GM12891 (cell line): ENCODE measurements at regions not wholly inside any gene's neighbourhood (a gene's known extent, or its start where the extent isn't known, plus 50 kb on each side); places are given as distances from the start of the nearest gene placed in this dataset.

Experiments
- DNase-seq: peaks from one replicate; pipeline ENCODE4 v3.0.0; 2011; ENCODE audit warnings: low spot score; ENCODE audit not compliant: insufficient read length
- FAIRE-seq: peaks from 2 replicates; lab custom pipeline; 2011; peaks lifted over from hg19 to GRCh38; lab: Jason Lieb, UNC
- PAX5 ChIP-seq: IDR thresholded peaks from 2 replicates; pipeline ENCODE4 v1.6.1; 2011; ENCODE audit warnings: low read length, moderate library complexity, mild to moderate bottlenecking; ENCODE audit not compliant: insufficient read depth, severe bottlenecking
- POLR2A ChIP-seq: IDR thresholded peaks from 2 replicates; pipeline ENCODE4 v1.6.1; 2011; ENCODE audit warnings: low read depth, low read length, control low read depth
- POLR2AphosphoS5 ChIP-seq: IDR thresholded peaks from 2 replicates; pipeline ENCODE4 v1.6.1; 2011; ENCODE audit warnings: low read depth, low read length, control low read depth
- POU2F2 ChIP-seq: IDR thresholded peaks from 2 replicates; pipeline ENCODE4 v1.6.1; 2011; ENCODE audit warnings: low read depth, mild to moderate bottlenecking, control low read depth, low read length, moderate library complexity
- SPI1 ChIP-seq: IDR thresholded peaks from 2 replicates; pipeline ENCODE4 v1.6.1; 2011; ENCODE audit warnings: low read depth, low read length, control low read depth
- TAF1 ChIP-seq: IDR thresholded peaks from 2 replicates; pipeline ENCODE4 v1.6.1; 2011; ENCODE audit warnings: low read depth, low read length, control low read depth

DNA sequence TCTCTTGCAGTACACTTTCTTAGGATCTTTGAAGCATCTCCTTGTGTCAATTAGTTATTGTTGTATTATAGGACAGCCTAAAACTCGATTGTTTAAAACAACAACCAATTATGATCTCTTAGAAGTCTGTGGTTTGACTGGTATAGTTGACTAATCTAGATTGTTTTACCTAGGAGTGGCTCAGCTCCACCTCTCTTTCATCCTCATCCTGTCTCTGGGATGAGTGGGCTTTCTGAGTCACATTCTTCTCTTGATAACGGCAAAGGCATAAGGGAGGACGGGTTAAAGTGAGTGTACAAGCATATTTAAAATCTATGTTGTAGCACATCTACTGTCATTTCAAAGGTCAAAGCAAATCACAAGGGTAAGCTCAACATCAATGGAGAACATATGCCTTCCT is 102.3 kb upstream of the GULP1 start:
- DNase-seq (no peak), FAIRE-seq (no peak)
- TF ChIP-seq SPI1 (no peak), POLR2A (no peak), POU2F2 (no peak), POLR2AphosphoS5 (no peak), PAX5 (no peak), TAF1 (no peak)

GRCh38 chr2:188193230-188193629 is 98.4 kb upstream of the GULP1 start:
- DNase-seq (no peak), FAIRE-seq (no peak)
- TF ChIP-seq PAX5 (no peak), SPI1 (no peak), POU2F2 (no peak), POLR2A (no peak)

DNA sequence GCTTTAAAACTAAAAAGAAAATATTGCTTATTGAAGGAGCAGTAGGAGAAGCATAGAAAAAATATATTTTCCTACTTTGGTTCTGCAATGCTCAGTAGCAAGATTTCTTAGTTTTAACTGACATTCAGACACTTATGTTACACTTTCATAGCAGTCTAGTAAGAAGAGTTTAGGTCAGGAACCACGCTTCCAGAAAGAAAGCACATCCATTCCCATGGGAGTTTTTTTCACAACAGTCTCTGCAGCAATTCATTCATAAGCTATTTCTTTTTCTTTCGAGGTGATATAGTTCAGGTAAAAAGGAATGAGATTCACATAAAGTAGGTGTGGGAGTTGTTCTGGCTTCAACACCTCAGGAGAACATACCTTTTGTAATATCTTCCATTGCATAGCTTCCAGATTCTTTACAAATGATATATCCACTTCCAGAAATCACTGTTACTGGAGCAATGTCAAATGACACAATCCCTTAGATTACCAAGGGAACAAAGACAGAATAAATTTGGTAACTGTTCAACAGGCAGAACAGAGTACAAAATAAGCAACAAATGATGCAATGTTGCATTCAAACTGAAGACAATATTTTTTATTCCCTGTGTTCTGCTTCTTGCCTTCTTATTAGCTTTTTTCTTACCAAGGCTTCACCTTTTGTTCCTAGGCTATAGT is 95.2 kb upstream of the GULP1 start:
- no peak for TF ChIP-seq SPI1
- TF ChIP-seq POU2F2: no peak
- no peak for TF ChIP-seq PAX5
- no peak for TF ChIP-seq POLR2AphosphoS5
- TF ChIP-seq POLR2A: no peak
- no peak for TF ChIP-seq TAF1
- DNase-seq (no peak), FAIRE-seq (no peak)

DNA sequence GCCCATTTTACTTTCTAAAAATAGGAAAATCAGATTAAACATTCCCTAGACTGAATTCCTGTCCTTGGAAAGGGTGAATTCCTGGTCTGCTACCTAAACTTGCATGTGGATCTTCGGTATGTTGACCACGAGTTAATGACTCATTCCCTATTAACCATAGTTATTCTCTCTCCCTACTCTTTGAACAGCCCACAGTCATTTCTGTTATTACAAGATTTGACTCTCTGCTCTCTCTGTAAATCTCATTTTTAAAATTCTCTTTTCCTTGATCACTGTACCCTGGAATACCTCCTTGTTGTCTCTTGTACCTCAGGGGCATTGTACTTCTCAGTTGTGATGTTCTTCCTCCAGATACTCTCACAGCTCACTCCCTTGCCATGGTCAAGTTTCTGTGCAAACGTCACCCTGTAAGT is 92.0 kb upstream of the GULP1 start:
- TF ChIP-seq TAF1: no peak
- no peak for TF ChIP-seq POU2F2
- TF ChIP-seq SPI1: no peak
- no peak for TF ChIP-seq POLR2AphosphoS5
- TF ChIP-seq PAX5: no peak
- no peak for TF ChIP-seq POLR2A
- DNase-seq (no peak), FAIRE-seq (no peak)

- no peak for TF ChIP-seq POU2F2
- no peak for TF ChIP-seq SPI1
- no peak for TF ChIP-seq POLR2A
- TF ChIP-seq PAX5: no peak
- TF ChIP-seq TAF1: no peak
- TF ChIP-seq POLR2AphosphoS5: no peak
- no peak for DNase-seq
- FAIRE-seq: no peak
These were observed 90.0 kb upstream of the GULP1 start for GRCh38 chr2:188201639-188202038.

- FAIRE-seq (no peak), DNase-seq (no peak)
- TF ChIP-seq POLR2A (no peak), POU2F2 (no peak), POLR2AphosphoS5 (no peak), PAX5 (no peak), SPI1 (no peak), TAF1 (no peak)
These were observed 88.9 kb upstream of the GULP1 start for GRCh38 chr2:188202777-188203176.

DNA sequence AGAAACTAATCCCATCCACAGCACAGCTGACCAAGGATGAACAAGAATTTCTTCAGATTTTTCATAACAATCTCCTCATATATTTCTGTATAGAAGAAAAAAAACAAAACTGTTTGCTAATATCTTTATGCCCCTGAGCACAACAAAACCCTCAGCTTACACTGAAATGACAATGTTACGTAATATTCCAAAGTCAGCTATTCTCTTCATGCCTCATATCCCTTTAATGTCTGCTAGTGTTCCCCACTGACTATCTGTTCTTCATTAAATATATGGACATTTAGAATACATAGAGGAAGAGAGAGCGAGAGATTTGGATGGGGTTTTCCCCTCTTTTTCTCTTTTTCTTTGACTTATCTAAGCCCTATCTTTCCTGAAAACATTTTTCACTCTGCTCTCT is 87.9 kb upstream of the GULP1 start:
- FAIRE-seq: no peak
- no peak for TF ChIP-seq POU2F2
- no peak for TF ChIP-seq POLR2A
- TF ChIP-seq TAF1: no peak
- no peak for TF ChIP-seq POLR2AphosphoS5
- TF ChIP-seq SPI1: no peak
- TF ChIP-seq PAX5: no peak
- DNase-seq: no peak

GRCh38 chr2:188204824-188205223 is 86.8 kb upstream of the GULP1 start:
- FAIRE-seq: no peak
- no peak for TF ChIP-seq PAX5
- no peak for TF ChIP-seq SPI1
- no peak for TF ChIP-seq POLR2AphosphoS5
- TF ChIP-seq POLR2A: no peak
- no peak for TF ChIP-seq TAF1
- TF ChIP-seq POU2F2: no peak
- DNase-seq: no peak

DNA sequence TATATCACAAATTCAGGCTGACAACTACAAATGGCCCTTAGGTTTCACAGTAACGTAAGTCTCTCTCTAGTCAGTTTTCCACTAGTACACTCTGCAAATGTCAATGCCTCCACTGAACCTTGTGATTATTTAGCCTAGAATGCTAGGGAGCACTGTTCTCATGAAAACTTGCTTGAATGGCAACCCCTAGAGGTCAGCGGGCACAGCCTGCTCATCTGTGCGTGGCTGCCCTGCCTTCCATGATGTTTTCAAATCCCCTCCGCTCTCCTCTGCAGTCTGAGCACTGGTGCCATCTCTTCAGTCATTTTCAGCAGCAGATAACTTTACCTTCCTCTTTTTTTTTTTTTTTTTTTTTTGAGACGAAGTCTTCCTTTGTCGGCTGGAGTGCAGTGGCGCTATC is 84.1 kb upstream of the GULP1 start:
- no peak for DNase-seq
- FAIRE-seq: no peak
- TF ChIP-seq PAX5 (no peak), TAF1 (no peak), SPI1 (no peak), POLR2A (no peak), POU2F2 (no peak), POLR2AphosphoS5 (no peak)

DNA sequence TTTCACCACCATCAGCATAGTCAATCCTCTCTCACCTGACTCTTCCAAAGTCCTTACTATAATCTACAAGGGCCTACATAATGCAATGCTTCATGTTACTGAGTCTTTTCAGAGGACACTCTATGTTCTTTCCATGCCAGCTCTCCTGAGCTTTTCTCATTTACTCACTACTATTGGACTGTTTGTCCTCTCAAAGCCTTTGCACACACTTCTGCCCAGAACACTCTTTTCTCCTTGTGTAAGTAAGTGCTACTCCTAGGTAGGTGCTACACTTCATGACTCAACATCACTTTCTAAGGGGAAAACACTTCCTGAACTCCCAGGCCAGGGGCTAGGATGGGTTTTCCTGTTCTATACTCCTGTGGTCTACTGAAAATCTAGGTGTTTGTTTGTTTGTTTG is 82.5 kb upstream of the GULP1 start:
- FAIRE-seq (no peak), DNase-seq (no peak)
- no peak for TF ChIP-seq POLR2A
